HepG2 (cell line): ENCODE measurements at regions not wholly inside any gene's neighbourhood (a gene's known extent, or its start where the extent isn't known, plus 50 kb on each side); places are given as distances from the start of the nearest gene placed in this dataset.

Experiments used
- ATAC-seq: fragments of 200-7000 bp; cut with Tn5 transposase; 3 replicates; pipeline ENCODE4 v1.9.1; 2020; ENCODE audit warnings: mild to moderate bottlenecking, moderate library complexity
- BruUV-seq: library from RNA; stranded (reverse); fragments of 400-500 nt; replicated peaks from 2 replicates; lab custom pipeline; 2021; lab: Mats Ljungman, UMichigan
- CTCF ChIA-PET: fragments of 300-600 bp; formaldehyde crosslinking; extraction: SDS; loops from one replicate; lab custom pipeline; 2021; ENCODE audit warnings: low total read pairs, inconsistent platforms, low intra/inter-chr PET ratio; lab: Yijun Ruan, JAX
- POLR2A ChIA-PET: fragments of 350-600 bp; sonication (Branson Sonifier 250); formaldehyde crosslinking; loops from one replicate; lab custom pipeline; 2020; ENCODE audit warnings: antibody characterized with exemption, inconsistent platforms; lab: Yijun Ruan, JAX
- DNase-seq: peaks from one replicate; pipeline ENCODE4 v3.0.0-alpha.2; 2015; ENCODE audit warnings: low spot score
- FAIRE-seq: peaks from 3 replicates; lab custom pipeline; 2011; peaks lifted over from hg19 to GRCh38; lab: Jason Lieb, UNC
- H2AFZ ChIP-seq: one replicate; pipeline ENCODE4 v1.6.1; 2011; ENCODE audit warnings: low read length, inconsistent platforms
- H3K27ac ChIP-seq: fragments of 300-600 bp; 3 replicates; pipeline ENCODE4 v1.8.0; 2011; ENCODE audit warnings: mixed run types, mild to moderate bottlenecking, mixed read lengths, low read length, inconsistent platforms; ENCODE audit not compliant: insufficient read depth; ENCODE audit errors: extremely low read length
- H3K27me3 ChIP-seq, 2 experiments: fragments of 200-600 bp in 1 of 2; 2 replicates in 1 of 2; 3 replicates in 1 of 2; pipeline versions ENCODE4 v1.6.0 to v1.8.0; 2011; ENCODE audit warnings: low read length in 2 of 2, mild to moderate bottlenecking in 2 of 2, moderate library complexity in 2 of 2, inconsistent platforms in 1 of 2; ENCODE audit not compliant: insufficient read depth in 2 of 2, control insufficient read depth in 1 of 2
- H3K36me3 ChIP-seq, 2 experiments: fragments of 200-600 bp in 1 of 2; replicated peaks in 1 of 2; 2 replicates in 1 of 2; 3 replicates in 1 of 2; pipeline versions ENCODE4 v1.5.1 to v1.8.0; 2011; ENCODE audit warnings: low read length in 2 of 2, inconsistent platforms in 1 of 2; ENCODE audit not compliant: insufficient read depth in 2 of 2, control insufficient read depth in 1 of 2
- H3K4me1 ChIP-seq: 2 replicates; pipeline ENCODE4 v1.5.1; 2012; ENCODE audit warnings: low read length, inconsistent platforms; ENCODE audit not compliant: insufficient read depth
- H3K4me2 ChIP-seq: 2 replicates; pipeline ENCODE4 v1.6.0; 2011; ENCODE audit warnings: low read depth, low read length, inconsistent platforms
- H3K4me3 ChIP-seq, 3 experiments: fragments of 200-600 bp in 1 of 3; sonication (generic), shearing (Covaris generic) in 1 of 3; replicated peaks in 1 of 3; 2 replicates each; pipeline ENCODE4 v1.5.1; 2011 to 2016; ENCODE audit warnings: low read length in 3 of 3, inconsistent platforms in 2 of 3, low read depth in 2 of 3, mild to moderate bottlenecking in 2 of 3, control low read depth in 1 of 3, mixed read lengths in 1 of 3; ENCODE audit not compliant: insufficient read depth in 1 of 3
- H3K79me2 ChIP-seq: one replicate; pipeline ENCODE4 v1.6.1; 2011; ENCODE audit warnings: low read length, inconsistent platforms; ENCODE audit not compliant: insufficient read depth
- H3K9ac ChIP-seq: 2 replicates; pipeline ENCODE4 v1.6.0; 2011; ENCODE audit warnings: mild to moderate bottlenecking, low read depth, low read length, inconsistent platforms; ENCODE audit not compliant: insufficient read depth
- H3K9me3 ChIP-seq: 2 replicates; pipeline ENCODE4 v1.5.1; 2012; ENCODE audit warnings: mild to moderate bottlenecking, low read length
- H4K20me1 ChIP-seq: 2 replicates; pipeline ENCODE4 v1.6.0; 2011; ENCODE audit warnings: inconsistent platforms, mild to moderate bottlenecking, low read length, moderate library complexity; ENCODE audit not compliant: insufficient read depth
- ARID2 ChIP-seq: sonication (generic); formaldehyde crosslinking; IDR thresholded peaks from 2 replicates; pipeline ENCODE4 v1.8.1; 2022; ENCODE audit warnings: mild to moderate bottlenecking, missing genetic modification reagents, borderline replicate concordance
- GPN1 ChIP-seq: sonication (generic); formaldehyde crosslinking; IDR thresholded peaks from 2 replicates; pipeline ENCODE4 v1.5.1; 2020; ENCODE audit warnings: missing genetic modification reagents, borderline replicate concordance
- GTF2F1 ChIP-seq: fragments of 150-350 bp; IDR thresholded peaks from 2 replicates; pipeline ENCODE4 v1.6.1; 2014; ENCODE audit warnings: low read length
- GTF3A ChIP-seq: sonication (generic); formaldehyde crosslinking; conservative IDR thresholded peaks from 2 replicates; pipeline ENCODE4 v1.4.0; 2020; ENCODE audit warnings: mild to moderate bottlenecking, missing genetic modification reagents
- MAFF ChIP-seq: IDR thresholded peaks from 2 replicates; pipeline ENCODE4 v1.6.1; 2011; ENCODE audit warnings: low read depth, low read length, improper control_type of control experiment
- NFYB ChIP-seq: sonication (generic); formaldehyde crosslinking; IDR thresholded peaks from 2 replicates; pipeline ENCODE4 v1.4.0; 2020; ENCODE audit warnings: missing genetic modification reagents
- ZNF207 ChIP-seq: fragments of 450-650 bp; IDR thresholded peaks from 2 replicates; pipeline ENCODE4 v1.6.1; 2016; ENCODE audit warnings: antibody characterized with exemption, borderline replicate concordance
- ZNF276 ChIP-seq: sonication (generic); formaldehyde crosslinking; IDR thresholded peaks from 2 replicates; pipeline ENCODE4 v1.4.0; 2020; ENCODE audit warnings: mild to moderate bottlenecking, low read depth, missing genetic modification reagents
- ZNF879 ChIP-seq: sonication (generic); formaldehyde crosslinking; IDR thresholded peaks from 2 replicates; pipeline ENCODE4 v1.8.1; 2023; ENCODE audit warnings: missing genetic modification reagents
- WGBS: methylation state at CpG from one replicate; pipeline ENCODE4 v1.1.6; 2017; ENCODE audit warnings: low lambda C conversion rate; 5-methylcytosine and 5-hydroxymethylcytosine counted together
- in situ Hi-C: cut with HindIII; loops from 2 replicates; pipeline ENCODE4 v1.10.0; 2017; ENCODE audit warnings: low pct_unique_long_range_greater_than_20kb; ENCODE audit not compliant: extremely low pct_ligation_motif_present
- intact Hi-C: fragments of 100-400 bp; cut with micrococcal nuclease; formaldehyde crosslinking; loops from one replicate; pipeline ENCODE4 v1.10.0; 2022; ENCODE audit not compliant: unreplicated experiment
- TF ChIP-seq, protein P1 (sequence below): sonication (generic); formaldehyde crosslinking; IDR thresholded peaks from 2 replicates; pipeline ENCODE4 v1.5.0; 2020; ENCODE audit warnings: mild to moderate bottlenecking, missing genetic modification reagents, borderline replicate concordance
- TF ChIP-seq, protein P2 (sequence below): sonication (generic); formaldehyde crosslinking; IDR thresholded peaks from 2 replicates; pipeline ENCODE4 v1.5.0; 2020; ENCODE audit warnings: missing genetic modification reagents, mild to moderate bottlenecking, borderline replicate concordance

DNA sequence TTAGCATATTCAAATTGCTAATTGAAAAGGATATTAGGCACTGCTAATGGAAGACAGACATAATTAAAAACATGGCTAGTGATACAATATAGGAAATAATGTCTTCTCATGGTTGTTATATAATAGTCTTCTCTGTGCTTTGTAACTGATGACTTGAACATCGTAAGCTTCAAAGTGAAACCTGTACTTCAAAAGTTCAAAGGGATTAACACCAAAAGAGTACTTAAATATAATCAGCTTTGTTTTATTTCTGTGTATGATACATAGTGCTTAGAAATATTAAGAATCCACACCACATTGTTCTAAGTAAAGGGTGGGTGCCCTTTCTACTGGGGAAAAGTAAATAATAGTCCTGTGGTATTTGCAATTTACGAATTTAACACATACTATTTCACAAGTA is 75.4 kb upstream of the ITGA1 start:
- intact Hi-C loops: no loop called here
- POLR2A ChIA-PET: no interaction called here
- BruUV-seq: no TSS peak
- H3K79me2 ChIP-seq: no peaks in the 10 kb centered on the region
- H3K9ac ChIP-seq: no peak overlapping the region
- H3K36me3 ChIP-seq: no peaks in the 10 kb centered on the region
- ATAC-seq (no peak), DNase-seq (no peak), FAIRE-seq (no peak)
- in situ Hi-C loops: no loop called here
- WGBS: 76% methylated on average over 2 of the region's 2 CpGs
- no peak overlapping the region for H3K4me2 ChIP-seq
- H3K4me3 ChIP-seq: no peak overlapping the region
- no peaks in the 10 kb centered on the region for H3K27me3 ChIP-seq
- no peak overlapping the region for H2AFZ ChIP-seq
- TF ChIP-seq ZNF207 (no peak), GTF3A (CRISPR knock-in tag) (no peak), ARID2 (CRISPR knock-in tag) (no peak), GTF2F1 (no peak), GPN1 (no peak), ZNF276 (CRISPR knock-in tag) (no peak), NFYB (CRISPR knock-in tag) (no peak), ZNF879 (CRISPR knock-in tag) (no peak), MAFF (no peak)
- TF ChIP-seq, protein P1, sequence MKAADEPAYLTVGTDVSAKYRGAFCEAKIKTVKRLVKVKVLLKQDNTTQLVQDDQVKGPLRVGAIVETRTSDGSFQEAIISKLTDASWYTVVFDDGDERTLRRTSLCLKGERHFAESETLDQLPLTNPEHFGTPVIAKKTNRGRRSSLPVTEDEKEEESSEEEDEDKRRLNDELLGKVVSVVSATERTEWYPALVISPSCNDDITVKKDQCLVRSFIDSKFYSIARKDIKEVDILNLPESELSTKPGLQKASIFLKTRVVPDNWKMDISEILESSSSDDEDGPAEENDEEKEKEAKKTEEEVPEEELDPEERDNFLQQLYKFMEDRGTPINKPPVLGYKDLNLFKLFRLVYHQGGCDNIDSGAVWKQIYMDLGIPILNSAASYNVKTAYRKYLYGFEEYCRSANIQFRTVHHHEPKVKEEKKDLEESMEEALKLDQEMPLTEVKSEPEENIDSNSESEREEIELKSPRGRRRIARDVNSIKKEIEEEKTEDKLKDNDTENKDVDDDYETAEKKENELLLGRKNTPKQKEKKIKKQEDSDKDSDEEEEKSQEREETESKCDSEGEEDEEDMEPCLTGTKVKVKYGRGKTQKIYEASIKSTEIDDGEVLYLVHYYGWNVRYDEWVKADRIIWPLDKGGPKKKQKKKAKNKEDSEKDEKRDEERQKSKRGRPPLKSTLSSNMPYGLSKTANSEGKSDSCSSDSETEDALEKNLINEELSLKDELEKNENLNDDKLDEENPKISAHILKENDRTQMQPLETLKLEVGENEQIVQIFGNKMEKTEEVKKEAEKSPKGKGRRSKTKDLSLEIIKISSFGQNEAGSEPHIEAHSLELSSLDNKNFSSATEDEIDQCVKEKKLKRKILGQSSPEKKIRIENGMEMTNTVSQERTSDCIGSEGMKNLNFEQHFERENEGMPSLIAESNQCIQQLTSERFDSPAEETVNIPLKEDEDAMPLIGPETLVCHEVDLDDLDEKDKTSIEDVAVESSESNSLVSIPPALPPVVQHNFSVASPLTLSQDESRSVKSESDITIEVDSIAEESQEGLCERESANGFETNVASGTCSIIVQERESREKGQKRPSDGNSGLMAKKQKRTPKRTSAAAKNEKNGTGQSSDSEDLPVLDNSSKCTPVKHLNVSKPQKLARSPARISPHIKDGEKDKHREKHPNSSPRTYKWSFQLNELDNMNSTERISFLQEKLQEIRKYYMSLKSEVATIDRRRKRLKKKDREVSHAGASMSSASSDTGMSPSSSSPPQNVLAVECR (CRISPR knock-in tag): no peak
- TF ChIP-seq, protein P2, sequence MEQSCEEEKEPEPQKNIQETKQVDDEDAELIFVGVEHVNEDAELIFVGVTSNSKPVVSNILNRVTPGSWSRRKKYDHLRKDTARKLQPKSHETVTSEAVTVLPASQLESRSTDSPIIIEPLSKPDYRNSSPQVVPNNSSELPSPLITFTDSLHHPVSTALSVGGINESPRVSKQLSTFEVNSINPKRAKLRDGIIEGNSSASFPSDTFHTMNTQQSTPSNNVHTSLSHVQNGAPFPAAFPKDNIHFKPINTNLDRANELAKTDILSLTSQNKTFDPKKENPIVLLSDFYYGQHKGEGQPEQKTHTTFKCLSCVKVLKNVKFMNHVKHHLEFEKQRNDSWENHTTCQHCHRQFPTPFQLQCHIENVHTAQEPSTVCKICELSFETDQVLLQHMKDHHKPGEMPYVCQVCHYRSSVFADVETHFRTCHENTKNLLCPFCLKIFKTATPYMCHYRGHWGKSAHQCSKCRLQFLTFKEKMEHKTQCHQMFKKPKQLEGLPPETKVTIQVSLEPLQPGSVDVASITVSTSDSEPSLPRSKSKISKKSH (CRISPR knock-in tag): no peak
- CTCF ChIA-PET: no interaction called here
- no peak overlapping the region for H3K27ac ChIP-seq
- peaks cover 46% of the 10 kb centered on the region for H3K4me1 ChIP-seq
- H4K20me1 ChIP-seq: no peaks in the 10 kb centered on the region
- peaks cover 8% of the 10 kb centered on the region; the same call in 1 of the 2 replicates for H3K9me3 ChIP-seq
